NCI-H1436 treated with DMSO at 0.1 percent for 48 hours (cell line): ENCODE measurements at regions not wholly inside any gene's neighbourhood (a gene's known extent, or its start where the extent isn't known, plus 50 kb on each side); places are given as distances from the start of the nearest gene placed in this dataset.

Source experiments
- DNase-seq: peaks from one replicate; lab custom pipeline; 2025; lab: John Stamatoyannopoulos, UW

DNA sequence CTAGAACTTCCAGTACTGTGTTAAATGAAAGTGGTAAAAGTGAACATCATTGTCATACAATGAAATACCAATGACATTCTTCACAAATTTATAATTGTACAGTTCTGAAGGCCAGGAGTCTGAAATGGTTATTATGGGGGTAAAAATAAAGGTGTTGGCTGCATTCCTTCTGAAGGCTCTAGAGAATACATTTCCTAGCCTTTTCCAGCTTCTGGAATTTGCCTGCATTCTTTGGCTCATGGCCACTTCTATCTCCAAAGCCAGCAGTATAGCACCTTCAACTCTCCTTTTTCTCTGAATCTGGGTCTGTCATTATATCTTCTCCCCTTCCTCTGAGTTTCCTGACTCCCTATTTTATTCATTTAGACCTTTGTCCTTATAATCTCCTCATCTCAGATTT, 1232.7 kb upstream of the TENM4 start:
- no peak for DNase-seq

DNA sequence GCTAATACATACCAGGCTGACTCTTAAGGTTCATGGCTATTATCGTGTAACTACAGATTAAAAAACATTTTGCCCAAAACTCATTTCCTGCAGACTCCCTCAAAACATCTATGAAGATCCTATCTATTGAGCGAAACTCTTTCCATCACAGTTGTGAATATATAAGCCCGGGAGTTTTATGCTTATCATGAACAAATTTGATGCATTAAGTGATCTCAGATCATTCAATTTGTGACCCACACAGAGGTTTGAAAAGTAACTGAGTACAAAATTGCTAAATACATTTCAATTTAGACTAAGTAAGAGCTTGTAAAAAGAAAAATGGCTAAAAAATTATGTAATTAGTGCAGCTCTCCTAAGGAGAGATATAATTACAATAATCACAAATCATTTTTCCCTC, 1228.8 kb upstream of the TENM4 start:
- DNase-seq = no peak

GRCh38 chr11:80668039-80668438, 1227.2 kb upstream of the TENM4 start:
- DNase-seq = no peak

DNA sequence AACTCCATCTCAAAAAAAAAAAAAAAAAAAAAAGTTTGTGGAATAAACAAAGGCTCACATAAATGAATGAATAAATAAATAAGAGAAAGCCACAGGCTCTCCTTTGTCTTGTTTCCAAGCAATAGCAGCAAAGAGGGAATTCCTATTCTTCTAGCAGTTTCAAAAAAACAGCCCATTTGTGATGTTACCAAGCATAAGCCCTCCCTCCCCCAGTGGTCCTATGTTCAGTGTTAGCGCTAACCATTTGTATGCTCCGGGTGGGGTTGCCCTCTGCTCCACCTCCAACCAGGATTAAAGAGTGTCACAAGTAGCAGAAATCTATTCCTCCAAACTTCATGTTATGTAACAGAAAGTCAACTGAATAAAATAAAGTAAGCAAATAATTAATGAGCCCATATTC, 1215.0 kb upstream of the TENM4 start:
- DNase-seq = no peak

DNA sequence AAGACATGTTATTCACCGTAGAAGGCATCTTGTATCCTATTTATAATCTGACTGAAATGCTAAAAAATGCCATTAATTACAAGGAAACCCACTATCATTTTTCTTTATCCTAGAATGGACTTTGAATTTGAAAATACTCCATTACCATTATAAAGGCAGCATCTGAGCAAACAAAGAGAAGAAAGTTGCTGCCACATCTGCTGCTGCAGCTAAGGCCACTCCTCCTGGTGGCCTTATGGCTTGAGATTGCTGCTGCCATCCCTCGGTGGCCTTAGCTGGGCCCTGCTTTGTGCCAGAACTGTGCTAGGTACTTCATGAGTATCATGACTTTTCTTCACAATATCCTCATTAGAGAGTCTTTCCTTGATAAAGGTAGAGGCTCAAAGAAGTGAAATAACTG, 1210.1 kb upstream of the TENM4 start:
- DNase-seq = no peak

GRCh38 chr11:80649186-80649585, 1208.4 kb upstream of the TENM4 start:
- no peak for DNase-seq

- no peak for DNase-seq
Measured at GRCh38 chr11:80638296-80638695, 1197.5 kb upstream of the TENM4 start.

GRCh38 chr11:80637571-80637970, 1196.7 kb upstream of the TENM4 start:
- no peak for DNase-seq

DNA sequence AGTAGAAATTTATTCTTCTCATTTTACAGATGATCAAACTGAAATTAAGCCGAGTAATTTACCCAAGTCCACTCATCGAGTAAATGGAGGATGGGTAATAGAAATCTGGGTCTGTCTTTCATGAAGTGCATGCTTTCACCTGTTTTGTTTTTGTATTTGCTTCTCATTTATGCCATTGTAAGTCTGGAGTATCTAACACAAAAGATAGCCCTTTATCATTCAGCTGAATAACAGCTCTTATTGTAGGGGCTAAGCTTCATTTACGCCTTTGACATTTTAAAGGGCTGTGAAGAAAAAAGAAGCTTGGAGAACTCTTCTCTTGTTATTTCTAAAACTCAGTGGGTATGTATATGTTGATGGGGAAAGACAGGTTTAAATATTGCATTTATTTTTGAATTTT, 1196.2 kb upstream of the TENM4 start:
- no peak for DNase-seq

GRCh38 chr11:80635178-80635577, 1194.3 kb upstream of the TENM4 start:
- DNase-seq = no peak

DNA sequence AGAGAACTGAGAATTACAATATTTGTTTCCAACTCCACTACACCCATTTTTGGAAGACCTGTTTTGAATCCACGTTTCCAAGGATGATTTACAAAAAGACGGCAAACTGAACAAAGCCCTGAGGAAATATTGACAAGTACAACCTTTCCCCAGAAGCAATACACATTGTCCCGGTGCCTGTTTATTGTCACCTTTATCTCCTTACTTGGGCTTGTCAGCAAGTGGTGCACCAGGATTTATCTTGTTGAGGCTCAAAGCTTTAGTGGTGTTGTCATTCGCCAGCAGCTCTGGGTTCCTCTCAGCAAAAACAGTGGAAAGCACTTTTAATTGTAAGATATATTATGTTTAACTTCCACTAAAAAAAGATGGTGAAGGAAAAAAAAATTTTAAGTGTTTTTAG, 1191.9 kb upstream of the TENM4 start:
- no peak for DNase-seq

DNA sequence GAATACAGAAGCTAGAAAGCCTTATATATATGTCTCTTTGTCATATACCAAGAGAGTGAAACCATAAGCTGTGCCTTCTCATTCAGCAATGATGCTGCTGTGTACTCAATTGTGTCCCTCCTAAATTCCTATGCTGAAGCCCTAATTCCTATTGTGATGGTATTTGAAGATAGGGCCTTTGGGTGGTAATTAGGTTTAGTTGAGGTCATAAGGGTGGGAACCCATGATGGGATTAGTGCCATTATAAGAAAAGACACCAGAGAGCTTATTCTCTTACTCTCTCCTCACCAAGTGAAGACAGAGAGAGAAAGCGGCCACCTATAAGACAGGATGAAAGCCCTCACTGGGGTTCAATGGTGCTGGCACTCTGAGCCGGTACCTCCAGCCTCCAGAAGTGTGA, 1191.3 kb upstream of the TENM4 start:
- DNase-seq = no peak

- DNase-seq = no peak
Measured at GRCh38 chr11:80629466-80629865, 1188.6 kb upstream of the TENM4 start.

DNA sequence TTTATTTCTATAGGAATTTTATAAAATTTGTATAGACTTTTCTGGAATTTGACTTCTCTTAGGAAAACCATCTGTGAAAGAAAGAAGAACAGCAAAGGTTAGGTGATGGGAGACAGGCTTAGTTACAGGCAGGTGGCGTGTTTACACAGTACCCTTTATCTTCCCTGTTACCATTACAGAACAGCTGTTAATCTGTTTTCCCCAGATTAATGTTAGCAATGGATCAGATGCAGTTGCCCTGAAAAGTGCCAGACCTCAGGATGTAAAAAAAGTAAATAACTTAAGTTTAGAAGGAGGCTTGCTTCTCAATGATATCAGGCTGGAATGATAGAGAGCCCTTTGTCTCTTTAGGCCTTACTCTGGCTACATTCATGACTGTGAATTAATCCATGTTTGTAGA, 1186.5 kb upstream of the TENM4 start:
- DNase-seq = no peak

GRCh38 chr11:80626721-80627120, 1185.9 kb upstream of the TENM4 start:
- DNase-seq = no peak

DNA sequence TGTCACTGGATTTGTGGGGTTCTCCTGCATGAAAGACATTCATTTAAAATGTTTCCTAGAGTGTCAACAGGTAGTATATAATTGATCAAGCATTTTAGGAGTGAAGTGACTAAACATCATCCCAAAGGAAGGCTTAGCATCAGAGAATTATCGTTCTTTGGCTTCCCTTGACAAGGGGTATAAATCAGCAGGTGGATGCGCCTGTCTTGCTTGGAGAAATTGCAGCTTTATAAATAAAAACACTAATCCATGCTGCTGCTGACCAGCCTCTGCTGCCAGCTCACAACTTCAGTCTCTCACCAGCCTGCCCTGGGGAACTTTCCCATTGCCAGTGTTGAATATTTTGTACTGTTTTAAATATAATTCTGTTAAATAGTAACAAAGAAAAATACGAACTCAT, 1184.7 kb upstream of the TENM4 start:
- no peak for DNase-seq

GRCh38 chr11:80621871-80622270, 1181.0 kb upstream of the TENM4 start:
- no peak for DNase-seq

- no peak for DNase-seq
Measured at GRCh38 chr11:80620867-80621266, 1180.0 kb upstream of the TENM4 start.

DNA sequence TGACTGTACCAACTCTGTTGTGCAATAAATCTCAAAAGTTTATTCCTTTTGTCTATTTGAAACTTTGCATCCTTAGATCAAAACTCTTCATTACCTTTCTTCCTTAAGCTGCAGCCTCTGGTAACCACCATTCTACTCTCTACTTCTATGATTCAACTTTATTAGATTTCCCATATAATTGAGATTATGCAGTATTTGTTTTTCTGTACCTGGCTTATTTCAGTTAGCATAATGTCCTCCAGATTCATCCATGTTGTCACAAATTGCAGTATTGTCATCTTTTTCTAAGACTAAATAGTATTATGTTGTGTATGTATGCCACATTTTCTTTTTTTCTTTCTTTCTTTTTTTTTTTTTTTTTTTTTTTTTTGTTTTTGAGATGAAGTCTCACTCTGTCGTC, 1176.3 kb upstream of the TENM4 start:
- no peak for DNase-seq

- DNase-seq = no peak
Measured at GRCh38 chr11:80616070-80616800, 1175.4 kb upstream of the TENM4 start.

- no peak for DNase-seq
Measured at GRCh38 chr11:80613655-80614054, 1172.8 kb upstream of the TENM4 start.

GRCh38 chr11:80610516-80610915, 1169.7 kb upstream of the TENM4 start:
- no peak for DNase-seq

DNA sequence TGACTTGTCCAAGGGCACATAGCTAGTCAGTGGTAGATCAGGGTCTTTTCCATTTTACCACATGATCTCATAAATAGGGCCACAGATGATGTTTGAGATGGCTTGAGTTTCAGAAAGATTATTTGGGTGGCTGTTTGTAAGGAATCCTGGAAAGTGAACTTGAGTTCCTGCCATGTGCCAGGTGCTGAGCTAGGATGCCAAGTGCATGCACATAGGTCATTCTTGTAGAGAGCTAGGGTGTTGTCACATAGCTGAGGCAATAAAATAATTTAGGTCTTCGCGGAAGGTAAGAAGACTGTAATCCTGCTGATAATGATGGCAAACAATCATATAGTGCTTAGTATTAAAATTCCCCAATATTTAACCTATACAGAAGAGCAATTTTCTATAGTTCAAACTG, 1162.6 kb upstream of the TENM4 start:
- no peak for DNase-seq

DNA sequence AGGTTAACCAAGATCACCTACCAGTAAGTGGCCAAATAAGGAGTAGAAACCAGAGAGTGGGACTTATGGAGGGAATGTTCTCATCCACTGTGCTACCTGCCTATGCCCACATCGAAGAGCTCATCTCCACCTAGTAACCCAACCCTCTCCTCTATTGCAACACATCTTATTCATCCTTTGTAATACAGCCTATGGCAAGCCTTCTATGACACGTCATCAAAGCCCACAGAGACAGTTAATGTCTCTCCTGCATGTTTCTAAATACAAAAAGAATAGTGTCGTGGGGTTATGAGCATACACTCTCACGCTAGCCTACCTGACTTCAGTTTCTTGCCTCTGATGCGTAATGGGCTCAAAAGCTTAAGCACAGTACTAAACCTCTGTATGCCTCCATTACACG, 1158.1 kb upstream of the TENM4 start:
- DNase-seq = no peak
